ENCODE measurements at regions not wholly inside any gene's neighbourhood (a gene's known extent, or its start where the extent isn't known, plus 50 kb on each side); places are given as distances from the start of the nearest gene placed in this dataset.

- ATAC-seq (no peak), FAIRE-seq (no peak), DNase-seq (no peak)
- Histone ChIP-seq H3K27me3 (no peaks in the 10 kb centered on the region), H3K4me1 (no peaks in the 10 kb centered on the region), H3K4me3 (no peak overlapping the region), H3K36me3 (no peaks in the 10 kb centered on the region), H3K27ac (no peak overlapping the region), H3K9me3 (no peaks in the 10 kb centered on the region)
- WGBS, 2 donors: 60 to 63% methylated on average over 4 of the region's 4 CpGs
- intact Hi-C loops (cut with DNase I): no loop called here
- TF ChIP-seq, protein P1, sequence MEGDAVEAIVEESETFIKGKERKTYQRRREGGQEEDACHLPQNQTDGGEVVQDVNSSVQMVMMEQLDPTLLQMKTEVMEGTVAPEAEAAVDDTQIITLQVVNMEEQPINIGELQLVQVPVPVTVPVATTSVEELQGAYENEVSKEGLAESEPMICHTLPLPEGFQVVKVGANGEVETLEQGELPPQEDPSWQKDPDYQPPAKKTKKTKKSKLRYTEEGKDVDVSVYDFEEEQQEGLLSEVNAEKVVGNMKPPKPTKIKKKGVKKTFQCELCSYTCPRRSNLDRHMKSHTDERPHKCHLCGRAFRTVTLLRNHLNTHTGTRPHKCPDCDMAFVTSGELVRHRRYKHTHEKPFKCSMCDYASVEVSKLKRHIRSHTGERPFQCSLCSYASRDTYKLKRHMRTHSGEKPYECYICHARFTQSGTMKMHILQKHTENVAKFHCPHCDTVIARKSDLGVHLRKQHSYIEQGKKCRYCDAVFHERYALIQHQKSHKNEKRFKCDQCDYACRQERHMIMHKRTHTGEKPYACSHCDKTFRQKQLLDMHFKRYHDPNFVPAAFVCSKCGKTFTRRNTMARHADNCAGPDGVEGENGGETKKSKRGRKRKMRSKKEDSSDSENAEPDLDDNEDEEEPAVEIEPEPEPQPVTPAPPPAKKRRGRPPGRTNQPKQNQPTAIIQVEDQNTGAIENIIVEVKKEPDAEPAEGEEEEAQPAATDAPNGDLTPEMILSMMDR (IDR thresholded peaks at IDR 0.05): no peak
Observed at GRCh38 chr12:42683933-42684801, 94.6 kb upstream of the PRICKLE1 start.

- no peaks in the 10 kb centered on the region for H3K27me3 ChIP-seq
- no peaks in the 10 kb centered on the region for H3K36me3 ChIP-seq
- H3K4me1 ChIP-seq: no peaks in the 10 kb centered on the region
- no peaks in the 10 kb centered on the region for H3K9me3 ChIP-seq
- H3K27ac ChIP-seq: no peak overlapping the region
- ATAC-seq (no peak), DNase-seq (no peak), FAIRE-seq (no peak)
- no peak overlapping the region for H3K4me3 ChIP-seq
- WGBS, 2 donors: 68 to 85% methylated on average over 1 of the region's 1 CpG
- intact Hi-C loops (cut with DNase I): no loop called here
- TF ChIP-seq, protein P1 (IDR thresholded peaks at IDR 0.05): no peak
Observed at GRCh38 chr12:42683266-42683665, 93.7 kb upstream of the PRICKLE1 start.

DNA sequence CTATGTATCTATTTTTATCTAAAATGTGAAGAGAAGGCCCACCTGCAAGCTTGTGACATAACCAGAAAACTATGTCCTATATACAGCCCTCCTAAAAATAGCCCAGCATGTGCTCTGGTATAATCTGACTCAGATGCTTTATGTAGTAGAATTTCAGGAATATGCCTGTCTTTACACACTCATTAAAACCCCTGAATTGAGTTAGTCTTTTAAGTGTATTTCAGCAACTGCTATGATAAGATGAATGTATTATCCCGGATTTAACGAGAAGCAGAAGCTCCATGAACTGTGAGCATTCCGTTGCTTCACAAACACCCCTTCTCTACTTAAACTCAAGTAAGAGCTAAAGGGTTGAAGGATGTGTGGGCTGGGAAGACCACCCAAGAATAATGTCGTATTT lies 89.9 kb upstream of the PRICKLE1 start:
- TF ChIP-seq, protein P1 (IDR thresholded peaks at IDR 0.05): no peak
- Histone ChIP-seq H3K9me3 (no peaks in the 10 kb centered on the region), H3K27me3 (no peaks in the 10 kb centered on the region), H3K4me3 (no peak overlapping the region), H3K36me3 (no peaks in the 10 kb centered on the region), H3K4me1 (no peaks in the 10 kb centered on the region), H3K27ac (no peak overlapping the region)
- FAIRE-seq (no peak), ATAC-seq (no peak), DNase-seq (no peak)
- WGBS, 2 donors: 72 to 75% methylated on average over 4 of the region's 4 CpGs
- intact Hi-C loops (cut with DNase I): no loop called here

DNA sequence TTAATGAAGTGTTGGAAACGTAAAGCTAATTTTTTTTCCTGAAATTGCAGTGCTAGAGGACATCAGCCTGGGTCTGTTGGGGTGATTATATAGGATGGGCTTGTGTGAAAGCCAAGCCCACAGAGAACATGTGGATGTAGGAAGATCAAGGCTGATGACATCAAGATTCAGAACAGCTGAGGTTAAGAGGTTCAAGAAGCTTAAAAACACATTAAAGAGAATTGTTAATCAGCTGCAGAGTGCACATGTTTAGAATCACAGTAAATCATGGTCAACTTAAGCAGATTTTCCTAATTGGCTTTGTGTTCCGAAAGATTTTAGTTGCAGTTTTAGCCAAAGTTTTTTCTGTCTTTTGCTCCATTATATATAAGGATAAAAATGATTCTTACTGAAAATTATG lies 87.9 kb upstream of the PRICKLE1 start:
- Histone ChIP-seq H3K9me3 (no peaks in the 10 kb centered on the region), H3K27ac (no peak overlapping the region), H3K4me3 (no peak overlapping the region), H3K27me3 (no peaks in the 10 kb centered on the region), H3K4me1 (no peaks in the 10 kb centered on the region), H3K36me3 (no peaks in the 10 kb centered on the region)
- TF ChIP-seq, protein P1 (IDR thresholded peaks at IDR 0.05): no peak
- ATAC-seq: no peak
- WGBS, 2 donors: 79 to 85% methylated on average over 2 of the region's 2 CpGs
- FAIRE-seq: no peak
- no peak for DNase-seq
- intact Hi-C loops (cut with DNase I): no loop called here

DNA sequence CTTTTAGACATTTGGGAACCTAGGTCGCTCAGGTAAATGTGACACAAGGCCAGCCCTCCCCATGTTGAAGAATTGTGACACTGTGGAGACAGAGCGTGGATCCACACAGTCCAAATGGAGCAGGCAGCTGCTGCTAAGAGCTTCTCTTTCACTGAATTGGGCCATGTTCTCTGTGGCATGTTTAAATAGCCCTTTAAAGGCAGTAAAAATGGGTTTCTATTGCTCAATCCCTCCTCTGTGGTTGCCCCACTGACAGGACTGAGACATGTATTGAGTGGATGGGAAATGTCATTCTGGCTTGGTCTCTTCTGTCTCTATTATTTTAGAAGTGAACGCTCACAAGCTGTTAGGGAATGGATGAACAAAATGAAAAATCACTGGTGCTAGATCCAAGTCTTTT lies 84.0 kb upstream of the PRICKLE1 start:
- DNase-seq (no peak), ATAC-seq (no peak), FAIRE-seq (no peak)
- H3K36me3 ChIP-seq: no peaks in the 10 kb centered on the region
- 83 to 84% methylated on average over 3 of the region's 3 CpGs for WGBS, 2 donors
- no peaks in the 10 kb centered on the region for H3K27me3 ChIP-seq
- intact Hi-C loops (cut with DNase I): no loop called here
- no peak overlapping the region for H3K27ac ChIP-seq
- no peak overlapping the region for H3K4me3 ChIP-seq
- no peaks in the 10 kb centered on the region for H3K4me1 ChIP-seq
- H3K9me3 ChIP-seq: no peaks in the 10 kb centered on the region
- TF ChIP-seq, protein P1 (IDR thresholded peaks at IDR 0.05): no peak
